Loucy (cell line): ENCODE measurements at regions not wholly inside any gene's neighbourhood (a gene's known extent, or its start where the extent isn't known, plus 50 kb on each side); places are given as distances from the start of the nearest gene placed in this dataset.

Experiments
- H2AFZ ChIP-seq: fragments of 200-600 bp; sonication (generic); 2 replicates; pipeline ENCODE4 v1.6.0; 2016; ENCODE audit warnings: antibody characterized with exemption, mild to moderate bottlenecking, low read length, moderate library complexity
- H3F3A ChIP-seq: fragments of 200-600 bp; 2 replicates; pipeline ENCODE4 v1.6.0; 2016; ENCODE audit warnings: antibody characterized with exemption, low read depth, mild to moderate bottlenecking
- H3K27me3 ChIP-seq: fragments of 200-600 bp; sonication (generic); 2 replicates; pipeline ENCODE4 v1.6.1; 2014; ENCODE audit warnings: low read length, mild to moderate bottlenecking; ENCODE audit not compliant: insufficient read depth, poor library complexity, severe bottlenecking
- H3K36me3 ChIP-seq: fragments of 200-600 bp; sonication (generic); 2 replicates; pipeline ENCODE4 v1.6.1; 2016; ENCODE audit warnings: low read length; ENCODE audit not compliant: insufficient read depth
- H3K4me1 ChIP-seq: fragments of 200-600 bp; sonication (generic); 2 replicates; pipeline ENCODE4 v1.5.1; 2014; ENCODE audit warnings: low read length, mild to moderate bottlenecking; ENCODE audit not compliant: insufficient read depth, poor library complexity, severe bottlenecking
- H3K4me2 ChIP-seq: fragments of 200-600 bp; sonication (generic); 2 replicates; pipeline ENCODE4 v1.6.0; 2014; ENCODE audit warnings: antibody characterized with exemption, low read length, low read depth, mild to moderate bottlenecking; ENCODE audit not compliant: poor library complexity, severe bottlenecking
- H3K4me3 ChIP-seq: fragments of 200-600 bp; sonication (generic); 2 replicates; pipeline ENCODE4 v1.5.1; 2014; ENCODE audit warnings: low read length, mild to moderate bottlenecking, mixed read lengths; ENCODE audit not compliant: poor library complexity, severe bottlenecking
- H3K79me2 ChIP-seq: fragments of 200-600 bp; sonication (generic); 2 replicates; pipeline ENCODE4 v1.6.1; 2014; ENCODE audit warnings: low read length; ENCODE audit not compliant: insufficient read depth
- H3K9ac ChIP-seq: fragments of 200-600 bp; sonication (generic); 2 replicates; pipeline ENCODE4 v1.6.0; 2014; ENCODE audit warnings: mild to moderate bottlenecking, low read depth, low read length, moderate library complexity; ENCODE audit not compliant: poor library complexity, severe bottlenecking
- H3K9me2 ChIP-seq: fragments of 200-600 bp; sonication (generic); replicated peaks from 2 replicates; pipeline ENCODE4 v1.6.1; 2016; ENCODE audit warnings: low read depth, low read length, mixed read lengths
- H3K9me3 ChIP-seq: fragments of 200-600 bp; sonication (generic); 2 replicates; pipeline ENCODE4 v1.6.1; 2014; ENCODE audit warnings: mild to moderate bottlenecking, antibody characterized with exemption, low read length, low read depth; ENCODE audit not compliant: insufficient read depth
- H4K20me1 ChIP-seq: fragments of 200-600 bp; sonication (generic); 2 replicates; pipeline ENCODE4 v1.6.0; 2014; ENCODE audit warnings: antibody characterized with exemption, low read length, mild to moderate bottlenecking; ENCODE audit not compliant: insufficient read depth, poor library complexity, severe bottlenecking
- CTCF ChIP-seq: fragments of 200-600 bp; sonication (generic); conservative IDR thresholded peaks from 2 replicates; pipeline ENCODE4 v1.5.1; 2014; ENCODE audit warnings: mild to moderate bottlenecking, antibody characterized with exemption, low read length
- EZH2phosphoT487 ChIP-seq: fragments of 200-600 bp; IDR thresholded peaks from 2 replicates; pipeline ENCODE4 v1.6.1; 2018; ENCODE audit warnings: antibody characterized with exemption, mild to moderate bottlenecking, moderate library complexity, borderline replicate concordance

GRCh38 chr9:20240498-20240897 lies 381.8 kb downstream of the MLLT3 start:
- Histone ChIP-seq H3K4me3 (no peak overlapping the region), H3K9me2 (no peaks in the 10 kb centered on the region), H3K9ac (no peak overlapping the region), H4K20me1 (no peaks in the 10 kb centered on the region), H3K27me3 (no peaks in the 10 kb centered on the region), H3K9me3 (no peaks in the 10 kb centered on the region), H3K4me2 (no peak overlapping the region), H3K79me2 (no peaks in the 10 kb centered on the region), H3F3A (peaks cover 3% of the 10 kb centered on the region; the same call in 1 of the 2 replicates), H3K4me1 (peaks cover 37% of the 10 kb centered on the region), H2AFZ (no peak overlapping the region), H3K36me3 (no peaks in the 10 kb centered on the region)
- TF ChIP-seq CTCF = no peak
- TF ChIP-seq EZH2phosphoT487 = no peak

DNA sequence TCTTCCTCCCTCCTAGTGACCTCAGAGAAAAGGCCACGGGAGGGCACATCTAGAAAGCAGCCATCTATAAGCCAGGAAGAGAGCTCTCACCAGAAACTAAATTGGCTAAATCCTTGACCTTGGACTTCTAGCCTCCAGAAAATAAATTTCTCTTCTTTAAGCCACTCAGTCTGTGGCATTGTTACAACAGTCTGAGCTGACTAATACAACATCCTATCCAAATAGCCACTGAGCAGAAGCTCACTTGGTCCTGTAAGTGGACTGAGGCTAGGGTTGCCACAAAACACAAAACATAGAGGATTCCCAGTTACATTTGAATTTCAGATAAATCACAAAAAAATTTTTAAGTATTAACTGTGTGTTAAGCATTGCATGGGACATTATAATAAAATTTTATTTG lies 383.4 kb downstream of the MLLT3 start:
- Histone ChIP-seq H3K27me3 (no peaks in the 10 kb centered on the region), H2AFZ (no peak overlapping the region), H3F3A (peaks cover 3% of the 10 kb centered on the region; the same call in 1 of the 2 replicates), H3K4me3 (no peak overlapping the region), H4K20me1 (no peaks in the 10 kb centered on the region), H3K4me1 (peaks cover 26% of the 10 kb centered on the region), H3K4me2 (no peak overlapping the region), H3K9ac (no peak overlapping the region), H3K9me3 (no peaks in the 10 kb centered on the region), H3K79me2 (no peaks in the 10 kb centered on the region), H3K9me2 (no peaks in the 10 kb centered on the region), H3K36me3 (no peaks in the 10 kb centered on the region)
- TF ChIP-seq EZH2phosphoT487 = no peak
- no peak for TF ChIP-seq CTCF

DNA sequence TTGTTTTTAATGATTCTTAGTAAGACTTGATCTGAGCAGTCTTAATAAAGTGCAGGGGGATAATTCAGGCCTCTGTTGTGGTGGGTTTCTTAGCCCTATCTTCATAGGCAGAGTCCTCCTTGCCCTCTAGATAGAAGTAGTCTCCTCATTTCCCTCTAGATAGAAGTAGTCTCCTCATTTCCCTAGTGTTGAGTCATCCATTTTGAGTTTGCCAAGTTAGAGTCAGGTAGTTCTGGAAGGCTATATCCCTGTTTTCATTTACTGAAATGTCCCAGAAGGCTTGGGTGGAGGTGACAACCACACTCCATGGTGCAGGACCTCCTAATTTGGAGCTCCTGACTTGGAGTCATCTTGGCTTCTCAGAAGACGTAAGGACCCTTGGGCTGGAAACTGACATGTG lies 384.6 kb downstream of the MLLT3 start:
- TF ChIP-seq EZH2phosphoT487 (no peak), CTCF (no peak)
- Histone ChIP-seq H3K9me2 (no peaks in the 10 kb centered on the region), H2AFZ (no peak overlapping the region), H3K4me1 (peaks cover 15% of the 10 kb centered on the region), H3K27me3 (no peaks in the 10 kb centered on the region), H3K9ac (no peak overlapping the region), H3K79me2 (no peaks in the 10 kb centered on the region), H3F3A (no peaks in the 10 kb centered on the region), H4K20me1 (no peaks in the 10 kb centered on the region), H3K9me3 (no peaks in the 10 kb centered on the region), H3K4me3 (no peak overlapping the region), H3K4me2 (no peak overlapping the region), H3K36me3 (no peaks in the 10 kb centered on the region)
